ENCODE measurements at regions not wholly inside any gene's neighbourhood (a gene's known extent, or its start where the extent isn't known, plus 50 kb on each side); places are given as distances from the start of the nearest gene placed in this dataset.

GRCh38 chr4:133891011-133891410 is 310.6 kb downstream of the PABPC4L start:
- no peaks in the 10 kb centered on the region for H3K79me2 ChIP-seq (ENCODE audit: insufficient read depth, low read length)
- H3K27ac Mint-ChIP-seq = no peak overlapping the region

GRCh38 chr4:133887723-133888122 is 313.9 kb downstream of the PABPC4L start:
- no peak overlapping the region for H3K27ac Mint-ChIP-seq
- Histone ChIP-seq H3K4me3 (replicated peaks in 1 of 3; ENCODE audit: low read depth in 2 of 3, low read length in 3 of 3) (no peak overlapping the region), H3K36me3 (replicated peaks in 1 of 2; ENCODE audit: control insufficient read depth in 1 of 2, insufficient read depth in 2 of 2, low read length in 2 of 2) (no peaks in the 10 kb centered on the region), H3K27ac (ENCODE audit: low read depth in 1 of 2, low read length in 2 of 2) (no peak overlapping the region), H3K27me3 (ENCODE audit: control insufficient read depth in 2 of 2, insufficient read depth in 2 of 2, low read length in 2 of 2) (no peaks in the 10 kb centered on the region), H3K4me2 (replicated peaks; ENCODE audit: extremely low read depth, low read length, poor library complexity, severe bottlenecking) (no peak overlapping the region), H3K9ac (ENCODE audit: insufficient read depth, low read length, poor library complexity, severe bottlenecking) (no peak overlapping the region), H3K9me3 (replicated peaks in 1 of 2; ENCODE audit: control insufficient read depth in 1 of 2, insufficient read depth in 1 of 2, low read length in 2 of 2) (no peaks in the 10 kb centered on the region), H4K20me1 (ENCODE audit: insufficient read depth, low read length) (no peaks in the 10 kb centered on the region), H3K79me2 (ENCODE audit: insufficient read depth, low read length) (no peaks in the 10 kb centered on the region), H3K4me1 (ENCODE audit: control insufficient read depth in 1 of 2, insufficient read depth in 2 of 2, low read length in 2 of 2) (no peaks in the 10 kb centered on the region), H2AFZ (ENCODE audit: insufficient read depth, low read depth, low read length, poor library complexity, severe bottlenecking) (no peak overlapping the region)
- no peaks in the 10 kb centered on the region for H3K4me1 Mint-ChIP-seq
- TF ChIP-seq CTCF (IDR thresholded peaks at IDR 0.05) = no peak
- no peak for DNase-seq
- no peaks in the 10 kb centered on the region for H3K36me3 Mint-ChIP-seq
- no peak overlapping the region for H3K4me3 Mint-ChIP-seq
- WGBS (ENCODE audit: insufficient coverage) = 73% methylated on average over 3 of the region's 4 CpGs
- intact Hi-C loops (cut with micrococcal nuclease) = no loop called here
- peaks cover 0 to 2% (median 0%) of the 10 kb centered on the region in 3 donors for H3K27me3 Mint-ChIP-seq (ENCODE audit: low read depth in 3 of 3)
- H3K9me3 Mint-ChIP-seq = peaks cover 0 to 2% (median 0%) of the 10 kb centered on the region in 7 donors

More at GRCh38 chr4:133891011-133891410, 310.6 kb downstream of the PABPC4L start:
- intact Hi-C loops (cut with micrococcal nuclease) = no loop called here
- H3K9me3 ChIP-seq (replicated peaks in 1 of 2; ENCODE audit: control insufficient read depth in 1 of 2, insufficient read depth in 1 of 2, low read length in 2 of 2) = no peaks in the 10 kb centered on the region
- no peak for TF ChIP-seq CTCF (IDR thresholded peaks at IDR 0.05)
- DNase-seq = no peak
- H3K4me3 Mint-ChIP-seq = no peak overlapping the region
- no peaks in the 10 kb centered on the region for H3K4me1 Mint-ChIP-seq
- H3K9me3 Mint-ChIP-seq = no peaks in the 10 kb centered on the region
- H3K4me2 ChIP-seq (replicated peaks; ENCODE audit: extremely low read depth, low read length, poor library complexity, severe bottlenecking) = no peak overlapping the region
- no peaks in the 10 kb centered on the region for H4K20me1 ChIP-seq (ENCODE audit: insufficient read depth, low read length)
- WGBS (ENCODE audit: insufficient coverage) = no CpG with 5 or more reads among the region's 1 CpG
- H3K9ac ChIP-seq (ENCODE audit: insufficient read depth, low read length, poor library complexity, severe bottlenecking) = no peak overlapping the region
- no peaks in the 10 kb centered on the region for H3K36me3 ChIP-seq (replicated peaks in 1 of 2; ENCODE audit: control insufficient read depth in 1 of 2, insufficient read depth in 2 of 2, low read length in 2 of 2)
- H3K36me3 Mint-ChIP-seq = no peaks in the 10 kb centered on the region
- H3K27me3 Mint-ChIP-seq (ENCODE audit: low read depth in 3 of 3) = no peaks in the 10 kb centered on the region
- no peaks in the 10 kb centered on the region for H3K27me3 ChIP-seq (ENCODE audit: control insufficient read depth in 2 of 2, insufficient read depth in 2 of 2, low read length in 2 of 2)
- no peaks in the 10 kb centered on the region for H3K4me1 ChIP-seq (ENCODE audit: control insufficient read depth in 1 of 2, insufficient read depth in 2 of 2, low read length in 2 of 2)
- no peak overlapping the region for H3K4me3 ChIP-seq (replicated peaks in 1 of 3; ENCODE audit: low read depth in 2 of 3, low read length in 3 of 3)
- H2AFZ ChIP-seq (ENCODE audit: insufficient read depth, low read depth, low read length, poor library complexity, severe bottlenecking) = no peak overlapping the region
- H3K27ac ChIP-seq (ENCODE audit: low read depth in 1 of 2, low read length in 2 of 2) = no peak overlapping the region
